ENCODE measurements at regions not wholly inside any gene's neighbourhood (a gene's known extent, or its start where the extent isn't known, plus 50 kb on each side); places are given as distances from the start of the nearest gene placed in this dataset.

- no peaks in the 10 kb centered on the region for H3K9me2 ChIP-seq (ENCODE audit: low read depth, low read length)
- H3K4me3 ChIP-seq (ENCODE audit: low read depth, low read length, poor library complexity, severe bottlenecking) = no peak overlapping the region
- TF ChIP-seq EZH2 (IDR thresholded peaks at IDR 0.05; ENCODE audit: borderline replicate concordance, low read length) = no peak
- TF ChIP-seq CTCF (IDR thresholded peaks at IDR 0.05; ENCODE audit: low read length) = no peak
- no peak overlapping the region for H3K4me2 ChIP-seq (ENCODE audit: low read length)
- H4K20me1 ChIP-seq (ENCODE audit: insufficient read depth, low read length) = no peaks in the 10 kb centered on the region
- H3K9ac ChIP-seq (ENCODE audit: low read length) = no peak overlapping the region
- H3F3A ChIP-seq (ENCODE audit: insufficient read depth, low read length) = no peaks in the 10 kb centered on the region
- no peaks in the 10 kb centered on the region for H3K79me2 ChIP-seq (ENCODE audit: insufficient read depth, low read length)
- no peaks in the 10 kb centered on the region for H3K9me3 ChIP-seq (ENCODE audit: low read length)
- no peaks in the 10 kb centered on the region for H3K4me1 ChIP-seq (ENCODE audit: insufficient read depth, low read length, severe bottlenecking)
- no peak overlapping the region for H2AFZ ChIP-seq (ENCODE audit: low read length)
- no peaks in the 10 kb centered on the region for H3K27me3 ChIP-seq (ENCODE audit: insufficient read depth, low read length)
- no peak overlapping the region for H3K27ac ChIP-seq (ENCODE audit: low read depth, low read length, poor library complexity, severe bottlenecking)
- H3K36me3 ChIP-seq (ENCODE audit: insufficient read depth, low read length) = no peaks in the 10 kb centered on the region
Observed at GRCh38 chr18:38664929-38665328, 1099.3 kb upstream of the CELF4 start.

- Histone ChIP-seq H3K9ac (ENCODE audit: low read length) (no peak overlapping the region), H3K9me3 (ENCODE audit: low read length) (no peaks in the 10 kb centered on the region), H3F3A (ENCODE audit: insufficient read depth, low read length) (no peaks in the 10 kb centered on the region), H4K20me1 (ENCODE audit: insufficient read depth, low read length) (no peaks in the 10 kb centered on the region), H3K9me2 (ENCODE audit: low read depth, low read length) (no peaks in the 10 kb centered on the region; the same call in 1 of the 2 replicates), H3K79me2 (ENCODE audit: insufficient read depth, low read length) (no peaks in the 10 kb centered on the region), H3K27ac (ENCODE audit: low read depth, low read length, poor library complexity, severe bottlenecking) (no peak overlapping the region), H3K4me2 (ENCODE audit: low read length) (no peak overlapping the region), H3K27me3 (ENCODE audit: insufficient read depth, low read length) (no peaks in the 10 kb centered on the region), H2AFZ (ENCODE audit: low read length) (no peak overlapping the region), H3K36me3 (ENCODE audit: insufficient read depth, low read length) (no peaks in the 10 kb centered on the region), H3K4me3 (ENCODE audit: low read depth, low read length, poor library complexity, severe bottlenecking) (no peak overlapping the region), H3K4me1 (ENCODE audit: insufficient read depth, low read length, severe bottlenecking) (no peaks in the 10 kb centered on the region)
- TF ChIP-seq CTCF (IDR thresholded peaks at IDR 0.05; ENCODE audit: low read length) (no peak), EZH2 (IDR thresholded peaks at IDR 0.05; ENCODE audit: borderline replicate concordance, low read length) (no peak)
Observed at GRCh38 chr18:38663682-38664081, 1098.1 kb upstream of the CELF4 start.

- Histone ChIP-seq H2AFZ (ENCODE audit: low read length) (no peak overlapping the region), H3K9ac (ENCODE audit: low read length) (no peak overlapping the region), H3K27me3 (ENCODE audit: insufficient read depth, low read length) (no peaks in the 10 kb centered on the region), H4K20me1 (ENCODE audit: insufficient read depth, low read length) (no peaks in the 10 kb centered on the region), H3K9me3 (ENCODE audit: low read length) (no peaks in the 10 kb centered on the region), H3K4me2 (ENCODE audit: low read length) (no peak overlapping the region), H3K9me2 (ENCODE audit: low read depth, low read length) (no peaks in the 10 kb centered on the region; the same call in 1 of the 2 replicates), H3K4me3 (ENCODE audit: low read depth, low read length, poor library complexity, severe bottlenecking) (no peak overlapping the region), H3K36me3 (ENCODE audit: insufficient read depth, low read length) (no peaks in the 10 kb centered on the region), H3K4me1 (ENCODE audit: insufficient read depth, low read length, severe bottlenecking) (no peaks in the 10 kb centered on the region), H3K27ac (ENCODE audit: low read depth, low read length, poor library complexity, severe bottlenecking) (no peak overlapping the region), H3K79me2 (ENCODE audit: insufficient read depth, low read length) (no peaks in the 10 kb centered on the region), H3F3A (ENCODE audit: insufficient read depth, low read length) (no peaks in the 10 kb centered on the region)
- TF ChIP-seq EZH2 (IDR thresholded peaks at IDR 0.05; ENCODE audit: borderline replicate concordance, low read length) = no peak
- no peak for TF ChIP-seq CTCF (IDR thresholded peaks at IDR 0.05; ENCODE audit: low read length)
Observed at GRCh38 chr18:38663270-38663669, 1097.7 kb upstream of the CELF4 start.
